Caco-2 (cell line): ENCODE measurements at regions not wholly inside any gene's neighbourhood (a gene's known extent, or its start where the extent isn't known, plus 50 kb on each side); places are given as distances from the start of the nearest gene placed in this dataset.

ENCODE experiments used
- BruUV-seq: library from RNA; stranded (reverse); fragments of 400-500 nt; replicated peaks from 2 replicates; lab custom pipeline; 2021; lab: Mats Ljungman, UMichigan
- CTCF ChIA-PET: fragments of 300-600 bp; sonication (Branson Sonifier 250); formaldehyde crosslinking; loops from one replicate; lab custom pipeline; 2022; ENCODE audit warnings: antibody characterized with exemption; lab: Charles Lee
- POLR2A ChIA-PET: fragments of 300-600 bp; sonication (Branson Sonifier 250); formaldehyde crosslinking; loops from one replicate; lab custom pipeline; 2022; ENCODE audit warnings: antibody characterized with exemption; lab: Charles Lee
- DNase-seq, 2 experiments: peaks; one replicate each; pipeline versions ENCODE4 v3.0.0 to v3.0.0-alpha.2; 2020 to 2022
- H3K27me3 ChIP-seq: replicated peaks from 2 replicates; pipeline ENCODE4 v1.6.0; 2011; ENCODE audit warnings: low read length; ENCODE audit not compliant: control insufficient read depth, insufficient read depth
- H3K36me3 ChIP-seq: 2 replicates; pipeline ENCODE4 v1.5.1; 2011; ENCODE audit warnings: low read length; ENCODE audit not compliant: control insufficient read depth, insufficient read depth
- H3K4me1 ChIP-seq: fragments of 250-450 bp; sonication (Bioruptor Pico); 2 replicates; pipeline ENCODE4 v1.5.1; 2020; ENCODE audit warnings: mild to moderate bottlenecking
- H3K4me3 ChIP-seq: 2 replicates; pipeline ENCODE4 v1.5.1; 2011; ENCODE audit warnings: low read depth, mild to moderate bottlenecking, control low read depth, low read length
- H3K9me3 ChIP-seq: fragments of 250-450 bp; sonication (Bioruptor Pico); 2 replicates; pipeline ENCODE4 v1.5.1; 2020; ENCODE audit warnings: mild to moderate bottlenecking, moderate library complexity
- H3K27ac Mint-ChIP-seq: one replicate; pipeline ENCODE4 v1.8.0; 2022; ENCODE audit warnings: mixed read lengths; ENCODE audit not compliant: unreplicated experiment
- H3K27me3 Mint-ChIP-seq: one replicate; pipeline ENCODE4 v1.8.0; 2022; ENCODE audit warnings: mixed read lengths; ENCODE audit not compliant: insufficient read depth, unreplicated experiment
- H3K36me3 Mint-ChIP-seq: one replicate; pipeline ENCODE4 v1.8.0; 2022; ENCODE audit warnings: mild to moderate bottlenecking, mixed read lengths; ENCODE audit not compliant: insufficient read depth, unreplicated experiment
- H3K4me1 Mint-ChIP-seq: one replicate; pipeline ENCODE4 v1.8.0; 2022; ENCODE audit warnings: low read depth, mixed read lengths; ENCODE audit not compliant: unreplicated experiment
- H3K4me3 Mint-ChIP-seq: one replicate; pipeline ENCODE4 v1.8.0; 2022; ENCODE audit warnings: mild to moderate bottlenecking, moderate library complexity, mixed read lengths; ENCODE audit not compliant: unreplicated experiment
- H3K9me3 Mint-ChIP-seq: one replicate; pipeline ENCODE4 v1.8.0; 2022; ENCODE audit warnings: mixed read lengths; ENCODE audit not compliant: unreplicated experiment
- intact Hi-C: fragments of 100-400 bp; cut with micrococcal nuclease; formaldehyde crosslinking; loops from one replicate; pipeline ENCODE4 v1.10.0; 2022; ENCODE audit not compliant: unreplicated experiment
- TF ChIP-seq, protein P1 (sequence below), 2 experiments: fragments of 200-600 bp in 1 of 2; IDR thresholded peaks; 1 replicate in 1 of 2; 2 replicates in 1 of 2; pipeline versions ENCODE4 v1.5.1 to v1.8.0; 2011 to 2022; ENCODE audit warnings: antibody characterized with exemption in 1 of 2, control low read depth in 1 of 2, inconsistent platforms in 1 of 2, low read depth in 1 of 2, low read length in 1 of 2, mild to moderate bottlenecking in 1 of 2, moderate library complexity in 1 of 2; ENCODE audit not compliant: insufficient read depth in 1 of 2, severe bottlenecking in 1 of 2, unreplicated experiment in 1 of 2

GRCh38 chr16:65984296-65984695 is 382.2 kb upstream of the CDH5 start:
- Mint-ChIP-seq H3K9me3 (no peaks in the 10 kb centered on the region), H3K27me3 (peaks cover 12% of the 10 kb centered on the region), H3K4me3 (no peak overlapping the region), H3K4me1 (no peaks in the 10 kb centered on the region), H3K36me3 (no peaks in the 10 kb centered on the region), H3K27ac (no peak overlapping the region)
- Histone ChIP-seq H3K4me1 (no peaks in the 10 kb centered on the region), H3K4me3 (no peak overlapping the region), H3K27me3 (no peaks in the 10 kb centered on the region; the same call in 1 of the 2 replicates), H3K9me3 (no peaks in the 10 kb centered on the region), H3K36me3 (no peaks in the 10 kb centered on the region)
- TF ChIP-seq, protein P1, sequence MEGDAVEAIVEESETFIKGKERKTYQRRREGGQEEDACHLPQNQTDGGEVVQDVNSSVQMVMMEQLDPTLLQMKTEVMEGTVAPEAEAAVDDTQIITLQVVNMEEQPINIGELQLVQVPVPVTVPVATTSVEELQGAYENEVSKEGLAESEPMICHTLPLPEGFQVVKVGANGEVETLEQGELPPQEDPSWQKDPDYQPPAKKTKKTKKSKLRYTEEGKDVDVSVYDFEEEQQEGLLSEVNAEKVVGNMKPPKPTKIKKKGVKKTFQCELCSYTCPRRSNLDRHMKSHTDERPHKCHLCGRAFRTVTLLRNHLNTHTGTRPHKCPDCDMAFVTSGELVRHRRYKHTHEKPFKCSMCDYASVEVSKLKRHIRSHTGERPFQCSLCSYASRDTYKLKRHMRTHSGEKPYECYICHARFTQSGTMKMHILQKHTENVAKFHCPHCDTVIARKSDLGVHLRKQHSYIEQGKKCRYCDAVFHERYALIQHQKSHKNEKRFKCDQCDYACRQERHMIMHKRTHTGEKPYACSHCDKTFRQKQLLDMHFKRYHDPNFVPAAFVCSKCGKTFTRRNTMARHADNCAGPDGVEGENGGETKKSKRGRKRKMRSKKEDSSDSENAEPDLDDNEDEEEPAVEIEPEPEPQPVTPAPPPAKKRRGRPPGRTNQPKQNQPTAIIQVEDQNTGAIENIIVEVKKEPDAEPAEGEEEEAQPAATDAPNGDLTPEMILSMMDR (IDR thresholded peaks at IDR 0.05; ENCODE audit: insufficient read depth in 1 of 2, low read depth in 1 of 2, low read length in 1 of 2, severe bottlenecking in 1 of 2, unreplicated experiment in 1 of 2): no peak
- intact Hi-C loops: no loop called here
- BruUV-seq: no TSS peak
- no peak for DNase-seq
- CTCF ChIA-PET: no interaction called here
- POLR2A ChIA-PET: no interaction called here

GRCh38 chr16:65981057-65981456 is 385.4 kb upstream of the CDH5 start:
- DNase-seq: no peak
- H3K36me3 ChIP-seq: no peaks in the 10 kb centered on the region
- ChIA-PET CTCF (no interaction called here), POLR2A (no interaction called here)
- intact Hi-C loops: no loop called here
- Mint-ChIP-seq H3K9me3 (no peaks in the 10 kb centered on the region), H3K27me3 (peaks cover 7% of the 10 kb centered on the region), H3K4me3 (no peak overlapping the region), H3K27ac (no peak overlapping the region), H3K4me1 (no peaks in the 10 kb centered on the region), H3K36me3 (no peaks in the 10 kb centered on the region)
- no TSS peak for BruUV-seq
- no peaks in the 10 kb centered on the region; the same call in 1 of the 2 replicates for H3K27me3 ChIP-seq
- no peaks in the 10 kb centered on the region for H3K9me3 ChIP-seq
- H3K4me3 ChIP-seq: no peak overlapping the region
- TF ChIP-seq, protein P1 (IDR thresholded peaks at IDR 0.05; ENCODE audit: insufficient read depth in 1 of 2, low read depth in 1 of 2, low read length in 1 of 2, severe bottlenecking in 1 of 2, unreplicated experiment in 1 of 2): no peak
- no peaks in the 10 kb centered on the region for H3K4me1 ChIP-seq

DNA sequence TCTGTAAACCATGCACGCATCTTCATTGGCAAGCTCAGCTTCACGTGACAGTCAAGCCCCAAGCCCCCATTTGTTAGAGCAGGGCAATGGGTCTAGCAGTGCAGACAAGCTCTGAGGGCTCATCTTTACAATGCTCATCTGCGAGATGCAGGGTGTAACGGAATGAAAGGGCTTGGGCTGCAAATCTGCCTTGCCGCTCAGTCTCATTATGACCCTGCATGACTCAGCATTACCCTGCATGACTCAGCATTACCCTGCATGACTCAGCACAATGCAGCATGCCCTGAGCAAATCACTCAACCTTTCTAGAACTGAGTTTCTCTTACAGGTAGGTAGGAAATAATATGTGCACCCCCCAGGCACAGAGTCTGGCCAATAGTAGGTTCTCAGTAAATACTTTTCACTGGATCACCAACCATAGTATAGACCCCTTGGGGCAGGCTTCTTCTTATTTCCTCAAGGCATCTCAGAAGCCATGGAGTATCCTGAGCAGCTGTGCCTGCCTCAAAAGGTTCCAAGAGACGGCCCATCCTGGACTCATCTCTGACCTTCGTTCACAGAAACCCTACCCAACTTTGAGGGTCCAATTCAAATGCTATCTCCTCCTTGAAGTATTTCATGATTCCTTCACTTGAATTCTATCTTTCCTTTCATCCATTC is 391.3 kb upstream of the CDH5 start:
- H3K4me1 ChIP-seq: no peaks in the 10 kb centered on the region
- peak in 1 of 2 experiments; percentile 16 for DNase-seq
- no peaks in the 10 kb centered on the region for H3K4me1 Mint-ChIP-seq
- no peaks in the 10 kb centered on the region for H3K27me3 Mint-ChIP-seq
- no peak overlapping the region for H3K4me3 Mint-ChIP-seq
- H3K9me3 Mint-ChIP-seq: peaks cover 21% of the 10 kb centered on the region
- intact Hi-C loops: no loop called here
- no TSS peak for BruUV-seq
- no peak overlapping the region for H3K27ac Mint-ChIP-seq
- H3K9me3 ChIP-seq: no peaks in the 10 kb centered on the region; the same call in 1 of the 2 replicates
- POLR2A ChIA-PET: no interaction called here
- H3K36me3 ChIP-seq: no peaks in the 10 kb centered on the region
- TF ChIP-seq, protein P1 (IDR thresholded peaks at IDR 0.05; ENCODE audit: insufficient read depth in 1 of 2, low read depth in 1 of 2, low read length in 1 of 2, severe bottlenecking in 1 of 2, unreplicated experiment in 1 of 2): no peak
- H3K4me3 ChIP-seq: no peak overlapping the region
- H3K36me3 Mint-ChIP-seq: no peaks in the 10 kb centered on the region
- no peaks in the 10 kb centered on the region for H3K27me3 ChIP-seq
- CTCF ChIA-PET: no interaction called here
